Body of pancreas (tissue), 4 donors: ENCODE measurements at regions not wholly inside any gene's neighbourhood (a gene's known extent, or its start where the extent isn't known, plus 50 kb on each side); places are given as distances from the start of the nearest gene placed in this dataset.

ENCODE experiments used
- ATAC-seq: fragments of 150-250 bp; one replicate; pipeline ENCODE4 v1.9.1; 2016
- DNase-seq, 4 donors: peaks; one replicate each; pipeline ENCODE4 v3.0.0-alpha.2; 2019
- H3K27ac ChIP-seq, 4 donors: fragments of 200-600 bp; sonication (generic); 1 replicate in 3 of 4; 2 replicates in 1 of 4; pipeline versions ENCODE4 v1.5.1 to v1.6.1; 2016 to 2019; ENCODE audit warnings: mild to moderate bottlenecking in 1 of 4, mixed read lengths in 1 of 4, moderate library complexity in 1 of 4
- H3K27me3 ChIP-seq, 2 donors: fragments of 200-600 bp; sonication (generic); one replicate each; pipeline ENCODE4 v1.6.0; 2016; ENCODE audit warnings: mild to moderate bottlenecking in 1 of 2
- H3K36me3 ChIP-seq, 2 donors: fragments of 200-600 bp; sonication (generic); replicated peaks in 1 of 2; 2 replicates each; pipeline ENCODE4 v1.5.1; 2016; ENCODE audit warnings: low read depth in 2 of 2; ENCODE audit not compliant: insufficient read depth in 1 of 2
- H3K4me1 ChIP-seq: fragments of 200-600 bp; sonication (generic); one replicate; pipeline ENCODE4 v1.6.0; 2016
- H3K4me3 ChIP-seq, 2 donors: fragments of 200-600 bp; sonication (generic); 1 replicate in 1 of 2; 2 replicates in 1 of 2; pipeline ENCODE4 v1.5.1; 2016 to 2019
- H3K9me3 ChIP-seq, 3 donors: fragments of 200-600 bp; sonication (generic); 1 replicate in 2 of 3; 2 replicates in 1 of 3; pipeline ENCODE4 v1.5.1; 2016
- POLR2A ChIP-seq, 3 donors: fragments of 450-650 bp; IDR thresholded peaks; one replicate each; pipeline ENCODE4 v1.6.1; 2016; ENCODE audit warnings: antibody characterized with exemption in 3 of 3, mild to moderate bottlenecking in 2 of 3
- WGBS, 2 donors: methylation state at CpG; one replicate each; pipeline ENCODE4 v1.1.5; 2017; 5-methylcytosine and 5-hydroxymethylcytosine counted together
- intact Hi-C: fragments of 100-400 bp; cut with DNase I; formaldehyde crosslinking; loops from one replicate; pipeline ENCODE4 v1.15.1; 2023
- TF ChIP-seq, protein P1 (sequence below), 7 experiments: fragments of 450-650 bp in 4 of 7; fragments of 200-600 bp in 3 of 7; sonication (generic) in 3 of 7; IDR thresholded peaks; one replicate each; pipeline ENCODE4 v1.5.1; 2016 to 2019; ENCODE audit warnings: antibody characterized with exemption in 7 of 7

DNA sequence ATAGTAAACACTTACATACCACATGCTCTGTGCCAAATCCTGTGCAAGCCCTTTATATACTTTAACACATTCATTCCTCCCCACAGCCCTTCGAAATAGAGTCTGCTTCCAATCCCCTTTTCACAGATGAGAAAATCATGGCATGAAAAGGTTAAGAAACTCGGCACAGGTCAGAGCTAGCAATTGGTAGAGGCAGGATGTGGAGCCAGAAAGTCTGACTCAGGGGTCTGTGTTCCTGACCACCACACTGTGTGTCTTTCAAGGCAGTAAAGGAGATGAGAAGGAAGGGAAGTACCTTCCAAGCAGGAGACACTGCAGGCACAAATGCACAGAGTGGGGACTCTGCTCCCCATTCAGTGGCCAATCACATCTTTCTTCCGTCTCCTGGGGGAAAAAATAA, 61.1 kb downstream of the SCN11A start:
- no peak overlapping the region for H3K27ac ChIP-seq
- H3K27me3 ChIP-seq, result no peaks in the 10 kb centered on the region
- no peaks in the 10 kb centered on the region for H3K36me3 ChIP-seq
- DNase-seq (no peak), ATAC-seq (no peak)
- TF ChIP-seq, protein P1, sequence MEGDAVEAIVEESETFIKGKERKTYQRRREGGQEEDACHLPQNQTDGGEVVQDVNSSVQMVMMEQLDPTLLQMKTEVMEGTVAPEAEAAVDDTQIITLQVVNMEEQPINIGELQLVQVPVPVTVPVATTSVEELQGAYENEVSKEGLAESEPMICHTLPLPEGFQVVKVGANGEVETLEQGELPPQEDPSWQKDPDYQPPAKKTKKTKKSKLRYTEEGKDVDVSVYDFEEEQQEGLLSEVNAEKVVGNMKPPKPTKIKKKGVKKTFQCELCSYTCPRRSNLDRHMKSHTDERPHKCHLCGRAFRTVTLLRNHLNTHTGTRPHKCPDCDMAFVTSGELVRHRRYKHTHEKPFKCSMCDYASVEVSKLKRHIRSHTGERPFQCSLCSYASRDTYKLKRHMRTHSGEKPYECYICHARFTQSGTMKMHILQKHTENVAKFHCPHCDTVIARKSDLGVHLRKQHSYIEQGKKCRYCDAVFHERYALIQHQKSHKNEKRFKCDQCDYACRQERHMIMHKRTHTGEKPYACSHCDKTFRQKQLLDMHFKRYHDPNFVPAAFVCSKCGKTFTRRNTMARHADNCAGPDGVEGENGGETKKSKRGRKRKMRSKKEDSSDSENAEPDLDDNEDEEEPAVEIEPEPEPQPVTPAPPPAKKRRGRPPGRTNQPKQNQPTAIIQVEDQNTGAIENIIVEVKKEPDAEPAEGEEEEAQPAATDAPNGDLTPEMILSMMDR (IDR thresholded peaks at IDR 0.05), result no peak
- TF ChIP-seq POLR2A (IDR thresholded peaks at IDR 0.05), result no peak
- H3K9me3 ChIP-seq, result no peaks in the 10 kb centered on the region
- H3K4me3 ChIP-seq, result no peak overlapping the region
- H3K4me1 ChIP-seq, result no peaks in the 10 kb centered on the region
- intact Hi-C loops, result no loop called here
- 56 to 75% methylated on average over 3 of the region's 3 CpGs for WGBS, 2 donors

DNA sequence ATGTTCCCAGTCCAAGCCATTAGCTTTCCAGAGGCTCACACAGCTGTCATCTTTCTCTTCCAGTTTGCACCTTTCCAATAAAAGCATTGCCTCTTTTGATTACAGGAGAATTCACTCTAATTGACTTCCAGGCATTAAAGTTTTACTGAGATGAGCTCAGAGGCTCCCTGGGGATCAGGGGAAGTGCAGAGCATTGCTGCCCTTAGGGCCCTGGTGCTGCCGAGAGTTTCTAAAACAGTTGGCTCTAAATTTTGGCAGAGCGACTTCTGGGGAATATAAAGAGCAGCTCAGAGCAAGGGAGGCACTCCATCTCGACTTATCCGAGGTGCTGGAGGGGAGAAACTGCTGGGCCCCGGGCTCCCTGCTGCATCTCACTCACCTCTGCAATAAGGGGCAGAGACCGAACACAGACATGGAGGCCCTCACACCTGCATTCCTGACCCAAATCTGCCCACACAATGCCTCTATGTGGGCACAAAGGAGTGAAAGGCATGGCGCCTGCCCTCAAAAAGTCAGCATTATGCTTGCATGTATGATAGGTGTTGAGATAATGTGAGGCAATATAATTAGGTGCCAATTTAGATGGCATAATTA, 61.7 kb downstream of the SCN11A start:
- Histone ChIP-seq H3K36me3 (no peaks in the 10 kb centered on the region), H3K27me3 (no peaks in the 10 kb centered on the region), H3K4me1 (no peaks in the 10 kb centered on the region), H3K27ac (no peak overlapping the region), H3K9me3 (no peaks in the 10 kb centered on the region), H3K4me3 (no peak overlapping the region)
- intact Hi-C loops, result no loop called here
- no peak for ATAC-seq
- 58% methylated on average over 7 of the region's 7 CpGs for WGBS, 2 donors
- DNase-seq, result no peak
- TF ChIP-seq, protein P1 (IDR thresholded peaks at IDR 0.05), result no peak
- TF ChIP-seq POLR2A (IDR thresholded peaks at IDR 0.05), result no peak

GRCh38 chr3:38988955-38989354, 62.8 kb downstream of the SCN11A start:
- Histone ChIP-seq H3K9me3 (no peaks in the 10 kb centered on the region), H3K4me3 (no peak overlapping the region), H3K4me1 (no peaks in the 10 kb centered on the region), H3K27ac (no peak overlapping the region), H3K27me3 (no peaks in the 10 kb centered on the region), H3K36me3 (no peaks in the 10 kb centered on the region)
- TF ChIP-seq POLR2A (IDR thresholded peaks at IDR 0.05), result no peak
- TF ChIP-seq, protein P1 (IDR thresholded peaks at IDR 0.05), result no peak
- 93 to 97% methylated on average over 3 of the region's 3 CpGs for WGBS, 2 donors
- DNase-seq (no peak), ATAC-seq (no peak)
- intact Hi-C loops, result no loop called here

- ATAC-seq, result no peak
- no peak overlapping the region for H3K27ac ChIP-seq
- TF ChIP-seq, protein P1 (IDR thresholded peaks at IDR 0.05), result no peak
- TF ChIP-seq POLR2A (IDR thresholded peaks at IDR 0.05), result no peak
- H3K36me3 ChIP-seq, result no peaks in the 10 kb centered on the region
- H3K27me3 ChIP-seq, result no peaks in the 10 kb centered on the region
- intact Hi-C loops, result no loop called here
- no peaks in the 10 kb centered on the region for H3K4me1 ChIP-seq
- DNase-seq, result no peak
- no peak overlapping the region for H3K4me3 ChIP-seq
- no peaks in the 10 kb centered on the region for H3K9me3 ChIP-seq
- 39 to 50% methylated on average over 3 of the region's 3 CpGs for WGBS, 2 donors
Measured at GRCh38 chr3:38987456-38987855, 64.3 kb downstream of the SCN11A start.

DNA sequence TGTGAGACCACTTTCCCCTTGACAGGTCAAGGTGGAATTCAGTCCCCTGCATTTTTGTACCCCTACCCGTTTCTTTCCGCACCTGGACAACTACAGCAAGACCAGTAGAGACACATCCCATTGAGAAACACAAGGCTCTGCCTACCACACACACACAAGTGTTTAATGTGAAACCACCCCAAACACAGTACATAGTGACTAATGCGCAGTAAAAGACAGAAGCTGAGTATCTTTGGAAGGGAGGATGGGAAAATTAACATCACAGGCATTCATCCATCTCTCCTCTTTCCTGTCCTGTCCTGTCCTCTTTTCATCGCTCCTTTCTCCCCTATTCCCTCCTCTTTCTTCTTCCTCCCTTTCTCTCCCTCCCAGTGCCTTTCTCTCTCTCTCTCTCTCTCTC, 64.8 kb downstream of the SCN11A start:
- no peak overlapping the region for H3K27ac ChIP-seq
- DNase-seq (no peak), ATAC-seq (no peak)
- intact Hi-C loops, result no loop called here
- no peaks in the 10 kb centered on the region for H3K4me1 ChIP-seq
- no peaks in the 10 kb centered on the region for H3K9me3 ChIP-seq
- WGBS, 2 donors, result 63 to 77% methylated on average over 3 to 4 of the region's 4 CpGs
- no peaks in the 10 kb centered on the region for H3K27me3 ChIP-seq
- no peaks in the 10 kb centered on the region for H3K36me3 ChIP-seq
- TF ChIP-seq, protein P1 (IDR thresholded peaks at IDR 0.05), result no peak
- no peak for TF ChIP-seq POLR2A (IDR thresholded peaks at IDR 0.05)
- no peak overlapping the region for H3K4me3 ChIP-seq
